Islet of Langerhans (tissue), 1 donor: ENCODE measurements at regions not wholly inside any gene's neighbourhood (a gene's known extent, or its start where the extent isn't known, plus 50 kb on each side); places are given as distances from the start of the nearest gene placed in this dataset.

Experiments used
- FAIRE-seq: peaks from one replicate; lab custom pipeline; 2011; peaks lifted over from hg19 to GRCh38; lab: Jason Lieb, UNC

DNA sequence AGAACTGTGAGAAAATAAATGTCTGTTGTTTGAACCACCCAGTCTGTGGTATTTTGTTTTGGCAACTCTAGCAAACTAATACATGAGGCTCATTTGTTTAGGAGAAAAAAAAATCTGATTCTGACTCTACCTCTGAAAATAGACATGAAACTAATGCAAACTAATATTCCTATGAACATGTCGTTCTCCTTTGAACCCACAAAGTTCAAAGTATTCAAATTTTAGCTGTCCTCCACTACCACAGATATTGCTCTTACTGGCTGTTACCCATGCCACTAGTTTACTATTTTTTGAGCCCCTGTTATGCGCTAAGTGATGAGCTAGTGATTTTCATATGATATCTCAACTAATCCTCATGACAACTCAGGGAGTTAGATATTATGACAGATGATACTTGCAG lies 58.8 kb upstream of the ZNF804B start:
- no peak for FAIRE-seq

DNA sequence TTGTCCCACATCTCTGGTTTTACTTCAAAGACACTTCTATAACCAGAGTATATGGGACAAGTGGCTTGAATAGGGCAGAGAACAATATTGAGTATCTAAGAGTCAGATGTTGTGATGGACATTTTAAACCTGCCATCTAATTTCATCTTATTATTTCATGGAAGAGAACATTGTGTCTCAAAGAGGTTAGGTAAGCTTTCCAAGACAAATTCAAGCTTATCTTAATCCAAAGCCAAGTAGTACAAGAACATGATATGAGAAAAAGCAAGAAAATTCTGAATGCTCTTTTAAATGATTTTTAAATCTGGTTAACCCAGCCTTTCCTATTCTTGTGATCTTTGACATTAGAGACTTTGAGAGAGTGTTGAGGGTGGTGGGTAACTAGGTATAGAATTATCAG lies 65.3 kb upstream of the ZNF804B start:
- FAIRE-seq, result no peak

DNA sequence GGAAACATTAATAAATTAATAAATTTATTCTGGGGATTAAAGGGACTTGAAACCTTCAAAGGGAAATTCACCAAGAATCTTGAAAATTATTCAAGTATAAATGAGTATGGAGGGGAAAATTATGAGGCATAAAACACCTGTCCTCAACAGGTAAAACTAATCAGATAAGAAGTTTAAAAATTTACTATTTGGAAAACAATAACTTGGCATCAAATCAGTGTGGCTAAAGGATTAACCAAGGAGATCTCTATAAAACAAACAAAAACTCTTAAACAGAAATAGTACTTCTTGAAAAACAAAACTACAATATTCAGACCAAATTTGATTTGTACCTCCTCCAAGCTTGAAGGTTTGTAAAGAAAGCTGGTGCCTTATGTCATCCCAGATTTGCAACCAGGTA lies 66.4 kb upstream of the ZNF804B start:
- FAIRE-seq, result no peak

DNA sequence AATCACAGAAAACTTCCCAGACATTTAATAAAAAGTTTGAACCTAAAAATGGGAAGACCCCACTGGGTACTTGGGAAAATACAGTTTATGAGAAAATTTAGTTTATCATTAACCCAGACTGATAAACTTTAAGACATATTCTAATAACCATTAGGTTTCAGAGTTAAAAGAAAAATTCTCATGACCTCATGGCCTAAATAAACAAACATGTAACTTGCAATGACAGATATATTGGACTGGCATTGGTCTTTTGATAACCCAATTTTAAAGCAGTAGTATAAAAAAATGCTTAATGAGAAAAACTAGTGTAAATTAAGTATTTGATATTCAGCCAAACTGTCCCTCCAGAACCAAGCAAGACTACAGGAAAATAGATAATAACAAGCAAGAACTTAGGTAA lies 67.0 kb upstream of the ZNF804B start:
- no peak for FAIRE-seq

DNA sequence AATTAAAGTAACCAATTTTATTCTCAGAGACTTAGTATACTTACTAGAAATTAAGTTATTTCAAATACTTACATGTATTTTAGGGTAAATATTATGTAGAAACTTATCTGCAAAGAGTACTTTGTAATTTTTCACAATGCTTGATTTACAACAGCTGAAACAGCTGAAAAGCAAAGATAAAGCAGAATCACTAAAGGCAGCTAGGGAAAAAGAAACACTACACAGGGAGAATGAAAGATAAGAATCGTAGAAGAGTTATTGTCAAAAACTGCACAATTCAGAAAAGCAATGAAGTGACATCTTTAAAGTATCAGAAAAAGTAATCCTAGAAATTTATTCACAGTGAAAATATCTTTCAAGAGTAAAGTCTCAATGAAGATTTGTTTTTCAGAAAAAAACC lies 69.7 kb upstream of the ZNF804B start:
- no peak for FAIRE-seq

DNA sequence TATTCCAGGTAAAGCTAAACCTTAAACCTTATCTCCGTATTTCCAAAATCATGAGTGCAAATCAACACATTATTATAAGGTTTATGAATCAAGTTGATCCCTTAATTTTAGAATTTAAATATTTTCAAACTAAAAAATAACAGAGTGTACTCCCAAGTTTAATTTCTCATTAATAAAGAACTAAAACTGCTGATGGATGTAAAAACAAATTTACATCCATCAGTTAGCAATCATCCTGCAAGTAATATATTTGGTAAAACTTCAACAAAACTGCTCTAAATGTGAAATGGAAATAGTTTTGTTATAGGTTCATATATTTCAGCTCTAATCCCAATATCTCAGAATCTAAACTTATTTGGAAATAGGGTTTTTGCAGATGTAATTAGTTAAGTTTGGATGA lies 71.3 kb upstream of the ZNF804B start:
- FAIRE-seq, result no peak

DNA sequence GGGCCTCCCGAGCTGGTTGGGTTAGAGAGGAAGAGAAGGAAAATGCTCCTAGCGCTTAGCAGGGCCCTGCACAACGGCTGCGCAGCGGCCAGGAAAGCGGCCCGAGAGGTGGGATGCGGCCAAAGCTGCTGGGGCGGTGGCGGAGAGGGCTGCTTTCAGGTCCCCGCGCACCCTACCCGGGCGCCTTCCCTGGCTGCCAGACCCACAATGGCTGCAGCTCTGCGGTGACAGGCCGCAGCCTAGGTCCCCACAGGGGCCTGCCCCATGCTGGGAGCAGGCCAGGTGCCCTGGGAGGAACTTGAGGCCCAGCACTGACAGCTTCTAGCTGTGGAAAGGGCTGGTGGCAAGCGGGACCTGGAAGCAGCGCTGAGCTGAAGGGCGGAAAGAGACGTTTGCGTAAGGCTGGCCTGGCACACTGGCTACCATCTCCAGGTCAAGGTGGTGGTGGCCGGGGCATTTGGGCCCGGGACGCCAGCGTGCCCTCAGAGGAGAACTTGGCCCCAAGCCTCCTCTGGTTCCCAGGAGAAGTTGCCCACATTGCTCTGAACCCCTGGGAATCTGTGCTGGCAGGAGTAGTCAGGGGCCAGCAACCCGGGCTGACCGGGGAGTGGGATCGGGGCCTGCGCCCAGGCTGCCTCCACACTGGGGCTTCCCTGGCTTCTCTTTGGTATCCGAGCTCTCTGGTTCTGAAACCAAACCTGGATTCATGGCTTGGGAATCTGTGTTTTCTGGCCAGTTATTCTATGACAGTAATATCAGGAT lies 72.9 kb upstream of the ZNF804B start:
- no peak for FAIRE-seq

DNA sequence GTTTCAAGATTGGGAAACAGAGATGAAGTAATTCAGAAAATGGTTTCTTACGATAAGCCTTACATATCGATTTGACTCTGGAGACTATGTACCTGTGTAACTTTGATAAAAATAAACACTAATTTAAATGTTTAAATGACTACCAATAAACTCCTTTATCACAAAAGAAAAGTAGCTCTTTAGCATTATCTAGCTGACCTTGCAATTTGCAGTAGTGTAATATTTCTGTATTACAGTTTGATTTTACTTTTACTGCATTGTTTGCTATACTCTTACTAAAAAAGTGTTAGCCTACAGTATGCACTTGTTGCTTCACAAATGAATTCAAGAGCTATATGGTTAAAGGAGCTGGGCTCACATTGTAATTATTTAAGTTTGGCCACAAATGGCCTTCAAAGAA lies 77.8 kb upstream of the ZNF804B start:
- FAIRE-seq, result peak; percentile 56

DNA sequence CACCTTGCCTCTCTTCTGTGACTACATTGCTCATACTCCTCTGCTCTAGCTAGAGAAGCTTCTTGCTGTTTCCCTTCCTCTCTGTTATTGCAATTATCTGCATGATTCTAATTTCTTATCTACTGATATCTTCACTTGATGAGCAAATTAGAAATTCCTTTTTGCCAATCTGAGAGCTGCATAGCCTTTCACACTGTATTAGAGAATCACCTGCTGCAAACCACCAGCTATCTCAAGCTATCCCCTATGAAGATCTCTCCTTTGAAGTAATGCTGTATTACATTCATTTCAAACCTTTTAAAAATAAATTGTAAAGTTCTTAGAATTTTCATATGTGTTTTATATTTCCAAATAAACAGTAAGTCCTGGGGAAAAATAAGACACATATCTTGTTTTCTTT lies 89.0 kb upstream of the ZNF804B start:
- no peak for FAIRE-seq

DNA sequence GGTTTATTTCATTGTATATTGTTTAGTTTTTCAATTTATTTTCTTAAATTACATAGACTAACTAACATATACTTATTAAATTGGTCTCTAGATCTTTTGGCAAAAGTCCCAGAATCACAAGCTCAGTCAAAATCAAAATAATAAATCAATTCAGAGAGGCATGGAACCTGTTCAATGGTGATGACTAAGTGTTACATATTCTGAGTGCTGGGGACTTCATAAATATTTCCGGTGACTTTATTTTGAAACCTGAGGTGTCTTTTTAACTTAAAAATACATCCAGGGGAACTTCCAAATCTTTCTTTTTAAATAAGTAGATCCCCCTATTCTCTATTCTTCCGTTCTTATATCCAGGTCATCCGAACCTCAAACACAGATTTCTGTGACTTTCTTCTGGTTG lies 89.6 kb upstream of the ZNF804B start:
- no peak for FAIRE-seq

DNA sequence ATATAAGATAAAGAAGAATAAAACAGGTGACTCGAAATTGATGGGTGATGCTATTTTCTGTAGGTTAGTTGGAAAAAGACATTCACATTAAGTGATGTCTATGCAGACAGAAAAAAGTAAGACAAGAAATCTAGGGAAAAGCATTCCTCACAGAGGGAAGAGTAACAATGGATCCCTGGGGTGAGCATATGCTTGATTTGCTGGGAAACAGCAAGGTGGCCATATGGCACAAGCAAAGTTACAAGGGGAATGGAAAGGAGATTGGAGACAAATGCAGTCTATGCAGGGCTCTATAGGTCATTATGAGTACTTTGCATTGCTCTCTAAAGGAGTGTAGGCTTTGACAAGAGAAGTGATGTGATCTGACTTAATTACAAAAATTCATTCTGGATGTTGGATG lies 90.9 kb upstream of the ZNF804B start:
- no peak for FAIRE-seq

DNA sequence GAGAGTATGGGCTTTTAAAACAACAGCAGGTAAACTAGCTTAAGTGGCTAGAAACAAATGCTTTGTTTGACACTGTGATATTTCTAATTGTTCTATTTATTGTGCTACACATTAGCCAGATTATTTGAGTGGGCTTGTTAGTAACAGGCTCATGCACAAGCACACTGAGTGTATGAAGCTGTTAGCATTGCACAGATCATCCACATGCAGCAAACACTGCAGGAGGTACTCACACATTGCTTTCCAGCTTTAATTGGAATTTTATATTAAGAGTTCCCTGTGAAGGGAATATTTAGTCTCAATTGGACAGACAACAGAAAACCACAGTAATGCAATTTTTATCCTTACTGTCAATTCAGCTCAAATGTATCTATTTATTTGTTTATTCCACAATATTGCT lies 92.9 kb upstream of the ZNF804B start:
- FAIRE-seq, result no peak

DNA sequence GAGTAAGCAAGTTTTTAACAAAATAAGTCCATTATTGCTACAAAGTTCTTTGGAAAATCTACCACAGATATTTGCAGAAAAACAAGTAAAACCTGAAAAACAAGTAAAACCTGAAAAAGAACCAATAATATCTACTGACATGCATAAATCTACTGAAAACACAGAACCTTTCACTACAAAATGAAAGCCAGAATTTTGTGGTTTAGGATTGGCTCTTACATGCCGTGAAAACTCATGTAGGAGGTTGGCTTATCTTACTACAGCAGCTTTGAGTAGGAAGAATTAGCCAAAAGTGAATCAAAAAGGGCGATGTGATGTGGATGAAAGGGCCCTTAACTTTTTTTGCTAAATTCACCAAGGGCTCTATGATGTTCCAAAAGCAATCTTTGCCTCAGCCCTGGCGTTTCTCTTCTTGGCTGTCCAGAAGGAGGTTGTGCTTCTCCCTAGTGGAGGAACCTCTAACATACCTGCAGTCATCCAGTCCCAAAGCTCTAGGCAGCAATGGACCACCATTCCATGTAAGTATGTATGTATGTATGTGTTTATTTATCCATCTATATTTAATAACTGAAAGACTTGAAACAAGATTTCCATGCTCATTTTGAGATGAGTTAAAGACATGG lies 93.5 kb upstream of the ZNF804B start:
- no peak for FAIRE-seq

DNA sequence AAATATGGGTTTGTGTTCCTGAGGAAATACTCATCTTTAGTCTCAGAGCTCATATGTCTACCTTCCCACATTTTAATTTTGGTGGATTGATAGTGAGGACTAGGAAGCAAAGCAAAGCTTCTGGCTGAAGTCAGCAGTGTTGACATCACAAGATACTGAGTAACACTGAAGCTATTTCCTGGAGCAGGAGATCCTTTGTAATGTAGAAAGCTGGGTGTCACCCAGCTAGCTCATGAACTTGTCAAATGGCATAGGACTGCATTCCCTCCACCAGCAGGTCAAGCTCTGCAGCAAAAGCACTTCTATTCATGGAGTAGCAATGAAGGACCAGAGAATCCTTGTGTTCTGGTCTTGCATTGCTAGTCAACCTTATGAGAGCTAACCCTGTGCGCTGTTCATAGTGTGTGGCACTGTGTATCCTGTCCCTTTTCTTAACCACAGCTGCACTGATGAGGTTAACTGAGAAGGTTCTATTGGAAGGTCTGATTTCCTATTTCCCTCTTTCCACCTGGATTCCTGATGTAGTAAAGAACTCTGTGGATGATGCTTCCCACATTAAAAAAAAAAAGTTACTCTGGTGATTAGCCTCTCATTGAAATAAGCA lies 94.8 kb upstream of the ZNF804B start:
- FAIRE-seq, result no peak

DNA sequence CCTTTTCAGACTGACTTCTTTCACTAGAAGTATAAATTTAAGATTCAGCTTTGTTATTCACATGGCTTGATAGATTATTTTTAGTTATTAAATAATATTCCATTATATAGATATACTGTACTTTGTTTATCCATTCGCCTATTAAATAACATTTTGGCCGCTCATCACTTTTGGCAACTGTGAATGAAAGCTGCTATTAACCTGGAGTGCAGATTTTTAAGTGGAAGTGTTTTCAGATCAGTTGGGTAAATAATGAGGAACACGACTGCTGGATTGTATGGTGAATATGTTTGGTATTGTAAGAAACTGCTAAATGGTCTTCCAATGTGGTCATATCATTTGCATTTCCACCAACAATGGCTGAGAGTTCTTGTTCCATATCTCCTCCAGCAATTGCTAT lies 97.6 kb upstream of the ZNF804B start:
- FAIRE-seq, result no peak

DNA sequence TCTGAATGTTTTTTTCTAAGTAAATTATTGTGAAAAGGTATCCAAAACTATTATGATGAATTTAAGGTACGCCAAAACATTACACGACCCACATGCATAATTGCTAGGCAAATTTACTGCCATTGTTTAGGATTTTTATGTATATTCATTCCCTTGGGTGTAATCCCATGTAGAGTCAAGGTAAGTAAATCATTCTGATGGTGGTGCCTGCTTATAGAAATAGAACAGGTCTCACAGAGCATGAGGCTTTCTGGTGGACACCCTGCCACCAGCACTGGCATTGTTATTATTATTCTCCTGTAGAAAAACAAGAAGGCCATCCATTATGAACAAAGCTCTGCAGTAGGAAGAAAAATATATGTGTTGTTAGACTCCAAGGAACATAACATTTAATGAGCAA lies 111.7 kb upstream of the ZNF804B start:
- FAIRE-seq, result no peak

DNA sequence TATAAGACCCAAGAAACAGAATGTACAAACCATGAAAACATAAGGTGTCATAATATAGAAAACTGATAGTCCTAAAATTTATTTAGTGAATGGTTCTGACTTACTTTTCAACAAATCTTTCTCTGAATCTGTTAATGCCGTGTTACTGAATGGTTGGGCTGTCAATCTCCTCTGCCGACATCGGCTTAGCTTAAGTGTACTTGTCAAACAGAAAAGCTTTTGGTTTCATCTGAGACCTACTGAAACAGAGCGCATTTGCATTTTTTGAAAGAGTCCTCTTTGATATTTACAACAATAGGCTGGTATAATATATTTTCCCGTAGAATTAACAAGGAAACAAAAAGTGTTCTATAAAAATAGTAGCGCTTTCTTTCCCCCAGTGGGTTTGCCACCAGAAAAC lies 120.9 kb upstream of the ZNF804B start:
- FAIRE-seq, result no peak

DNA sequence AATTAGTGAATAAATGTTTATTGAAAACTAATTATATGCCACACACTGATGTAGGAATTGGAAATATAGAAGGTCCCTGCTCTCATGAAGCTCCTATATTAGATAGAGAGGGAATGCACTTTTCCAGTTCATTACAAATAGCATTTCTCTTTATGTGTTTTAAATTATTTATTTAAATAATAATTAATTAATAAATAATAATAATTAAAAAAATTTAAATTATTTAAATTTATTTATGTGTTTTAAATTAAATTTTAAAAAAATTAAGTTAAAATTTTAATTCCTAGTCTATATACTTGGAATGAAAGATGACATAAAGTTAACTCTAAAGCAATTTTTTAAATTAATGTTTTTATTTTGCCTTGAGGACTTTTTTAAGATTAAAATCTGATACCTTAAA lies 121.7 kb upstream of the ZNF804B start:
- no peak for FAIRE-seq

DNA sequence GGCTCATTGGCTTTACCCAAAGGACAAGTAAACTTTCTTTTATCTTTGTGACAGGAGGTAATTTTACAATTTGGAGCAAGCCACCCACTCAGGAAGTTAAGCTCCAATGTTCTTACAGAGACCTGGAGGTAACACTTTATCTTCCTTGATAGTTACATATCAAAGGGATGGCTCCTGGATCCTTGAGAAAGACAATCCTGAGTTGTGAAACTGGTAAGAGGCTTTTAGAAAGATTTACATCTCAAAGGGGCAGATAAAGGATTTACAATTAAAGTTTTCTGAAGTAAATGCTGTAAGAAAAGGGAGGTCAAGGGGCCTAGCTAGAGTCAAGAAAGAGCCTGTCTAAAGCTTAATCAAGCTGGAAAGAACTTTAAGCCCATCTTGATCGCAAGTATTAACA lies 124.4 kb upstream of the ZNF804B start:
- FAIRE-seq, result no peak

DNA sequence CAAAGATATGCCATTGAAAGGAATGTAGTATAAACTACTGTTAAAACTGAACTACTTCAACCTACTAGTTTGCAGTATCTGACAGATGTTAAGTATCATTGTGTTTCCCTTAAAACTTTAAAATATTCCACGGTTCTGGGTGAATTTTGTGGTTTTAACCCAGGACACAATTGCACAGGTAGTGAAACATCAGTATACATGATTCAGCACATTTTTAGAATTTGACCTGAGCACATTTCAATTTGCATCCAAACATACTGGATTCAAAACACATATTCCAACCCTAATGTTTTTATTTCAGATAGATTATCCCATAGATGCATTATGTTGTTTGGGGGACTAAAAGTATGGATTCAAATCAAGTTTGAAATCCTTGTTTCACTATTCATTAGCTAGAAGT lies 129.9 kb upstream of the ZNF804B start:
- no peak for FAIRE-seq

DNA sequence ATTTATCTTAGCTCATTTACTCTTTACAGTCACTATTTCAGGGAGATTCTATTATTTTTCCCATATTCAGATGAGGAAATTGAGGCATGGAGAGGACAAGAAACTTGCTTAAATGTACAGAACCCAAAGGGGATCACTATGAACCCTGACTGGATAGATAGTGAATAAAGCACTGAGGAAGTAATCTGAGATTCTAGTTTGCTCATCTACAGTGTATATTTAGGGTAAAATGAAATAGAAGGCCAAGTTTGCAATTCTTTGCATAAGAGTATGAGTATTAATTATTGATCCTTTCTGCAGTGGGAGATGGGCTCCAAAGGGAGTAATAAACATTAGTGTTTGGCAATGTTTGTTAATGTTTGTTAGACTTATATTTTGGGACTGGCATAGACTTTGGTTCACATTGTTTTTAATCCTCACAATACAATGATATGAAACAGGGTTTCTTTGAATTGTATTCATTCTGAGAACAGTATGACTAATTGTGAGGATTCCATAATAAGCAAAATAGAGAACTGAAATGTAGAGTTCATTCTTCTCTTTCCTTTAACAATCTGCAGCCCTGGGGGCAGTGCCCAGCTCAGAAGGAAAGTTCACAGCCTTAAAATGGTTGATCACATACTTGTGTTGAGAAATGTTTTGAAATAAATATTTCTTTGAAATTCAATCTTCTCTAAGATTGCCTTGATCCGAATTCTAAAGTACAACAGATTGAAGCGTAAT lies 131.0 kb upstream of the ZNF804B start:
- no peak for FAIRE-seq

DNA sequence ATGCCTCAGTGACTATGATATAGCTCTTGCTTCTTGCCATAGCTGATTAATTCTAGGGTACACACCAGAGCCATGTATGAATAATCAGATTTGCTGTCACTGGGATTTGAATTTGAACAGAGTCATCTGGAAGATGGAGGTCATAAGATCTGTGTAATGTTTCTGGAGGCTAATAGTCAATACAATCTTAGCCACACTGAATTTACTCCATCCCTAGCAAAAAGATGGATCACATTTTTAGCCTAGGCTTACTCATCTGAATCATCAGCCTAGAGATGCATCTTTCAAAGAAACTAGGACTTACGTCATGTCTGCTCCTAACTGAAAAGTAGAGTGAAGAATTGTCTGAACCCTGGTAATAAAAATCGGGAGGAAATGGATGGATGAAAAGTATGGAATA lies 142.3 kb upstream of the ZNF804B start:
- no peak for FAIRE-seq

DNA sequence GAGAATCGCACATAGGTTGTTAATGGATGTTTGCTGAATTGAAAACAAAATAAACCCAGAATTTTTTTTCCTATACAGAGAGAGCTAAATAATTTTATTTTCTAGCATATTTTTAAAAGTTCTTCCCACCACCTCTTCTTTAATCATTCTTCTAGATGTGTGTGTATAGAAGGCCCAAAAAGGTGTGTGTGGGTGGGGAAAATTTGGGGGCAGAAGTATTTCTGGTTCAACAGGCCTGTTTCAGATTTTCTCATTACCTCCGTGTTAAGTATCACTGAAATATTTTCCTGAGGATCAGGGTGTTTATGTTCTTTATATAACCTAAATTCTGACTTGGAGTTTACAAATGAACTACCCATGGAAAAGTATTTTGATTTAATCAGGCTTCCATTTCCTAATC lies 144.2 kb upstream of the ZNF804B start:
- FAIRE-seq, result no peak
